ENCODE measurements at regions not wholly inside any gene's neighbourhood (a gene's known extent, or its start where the extent isn't known, plus 50 kb on each side); places are given as distances from the start of the nearest gene placed in this dataset.
A peak's percentile ranks its signal among the peaks of the same experiment; 100 is the strongest.

DNA sequence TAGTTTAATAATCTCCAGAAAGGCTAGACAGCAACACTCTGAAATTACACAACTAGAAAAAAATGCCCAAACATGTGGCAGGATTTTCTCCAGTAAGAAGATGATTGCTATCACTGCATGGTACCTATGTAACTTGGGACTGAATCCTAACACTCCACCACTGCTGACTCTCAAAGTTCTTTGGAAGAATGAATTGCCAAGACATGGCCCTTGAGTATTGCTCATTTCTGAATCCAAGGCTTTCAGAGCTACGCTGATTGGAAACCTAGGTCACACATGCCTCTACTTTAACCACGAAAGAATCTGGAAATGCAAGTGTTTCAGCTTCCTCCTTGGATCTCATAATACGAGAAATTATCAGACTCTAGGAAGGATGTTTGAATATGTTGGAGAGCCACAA, 167.5 kb upstream of the CELF2 start:
- no peak for DNase-seq (ENCODE audit: low read depth)

DNA sequence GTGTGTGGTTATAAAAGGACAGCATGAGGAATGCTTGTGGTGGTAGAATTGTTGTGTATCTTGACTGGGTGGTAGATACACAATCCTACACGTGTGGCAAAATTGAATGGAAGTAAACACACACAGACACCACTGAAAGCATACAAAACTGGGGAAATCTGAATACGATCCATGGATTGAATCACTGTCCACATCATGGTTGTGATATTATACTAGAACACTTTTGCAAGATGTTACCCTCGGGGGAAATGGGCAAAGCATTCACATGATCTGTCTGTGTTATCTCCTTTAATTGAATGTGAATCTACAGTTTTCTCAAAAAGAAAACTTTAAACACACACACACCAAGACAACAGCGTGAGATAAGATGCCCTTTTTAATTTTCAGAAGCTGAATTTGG, 165.2 kb upstream of the CELF2 start:
- DNase-seq (ENCODE audit: low read depth), result no peak

DNA sequence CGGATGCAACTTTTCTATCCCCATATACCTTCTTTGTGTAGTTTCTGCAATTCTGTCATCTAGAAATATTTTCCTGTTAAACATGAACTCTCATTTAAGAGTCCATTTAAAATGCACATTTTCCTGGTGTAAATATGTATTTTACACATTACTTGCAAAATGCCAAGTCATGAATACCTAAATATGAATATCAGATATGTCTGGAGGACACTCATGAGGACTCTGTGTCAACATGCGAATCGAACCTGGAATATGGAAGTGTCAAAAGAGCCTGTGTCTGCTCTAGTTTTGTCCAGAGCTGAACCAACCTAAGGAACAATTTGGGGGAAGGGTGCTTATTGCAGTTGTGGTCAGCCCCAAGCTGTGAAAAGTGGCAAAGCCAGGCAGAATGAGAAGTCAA, 163.7 kb upstream of the CELF2 start:
- DNase-seq (ENCODE audit: low read depth), result no peak

DNA sequence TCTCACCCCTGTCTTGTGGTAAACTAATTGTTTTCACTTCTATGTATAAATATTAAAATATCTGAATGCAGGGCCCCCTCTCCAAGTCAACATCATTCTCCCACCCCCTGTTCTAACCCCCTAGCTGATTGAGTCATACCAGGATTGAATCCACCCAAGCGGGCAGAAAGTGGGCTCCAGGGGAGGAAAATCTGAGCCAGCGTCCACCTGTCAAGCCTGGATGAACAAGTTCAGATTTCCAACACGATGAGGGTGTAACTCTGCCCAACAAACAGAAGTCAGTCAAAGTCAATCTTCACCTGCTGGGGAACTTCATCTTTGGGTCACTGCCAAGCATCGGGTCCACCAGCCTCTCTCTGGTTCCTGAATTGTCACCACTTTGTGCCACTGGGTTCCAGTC, 162.9 kb upstream of the CELF2 start:
- DNase-seq (ENCODE audit: low read depth), result no peak

DNA sequence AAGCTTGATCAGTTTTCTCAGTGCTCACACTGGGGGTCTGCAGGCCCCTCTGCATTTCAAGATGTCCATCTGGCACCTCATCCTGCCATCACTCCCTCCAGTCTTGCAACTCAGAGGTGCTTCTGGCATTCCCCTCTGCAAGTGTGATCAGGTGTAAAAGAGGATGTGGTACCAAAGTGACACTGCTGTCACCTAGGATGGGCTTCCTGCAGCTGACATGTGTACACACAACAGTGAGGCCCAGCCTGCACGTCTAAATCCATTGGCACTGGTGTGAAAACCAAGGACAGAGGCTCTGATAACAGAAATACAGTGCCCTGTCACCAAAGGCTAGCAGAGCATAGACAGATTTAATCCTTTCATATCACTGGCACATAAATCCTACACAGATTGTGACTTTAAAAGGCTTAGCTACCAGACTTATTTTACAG, 162.5 kb upstream of the CELF2 start:
- no peak for DNase-seq (ENCODE audit: low read depth)

DNA sequence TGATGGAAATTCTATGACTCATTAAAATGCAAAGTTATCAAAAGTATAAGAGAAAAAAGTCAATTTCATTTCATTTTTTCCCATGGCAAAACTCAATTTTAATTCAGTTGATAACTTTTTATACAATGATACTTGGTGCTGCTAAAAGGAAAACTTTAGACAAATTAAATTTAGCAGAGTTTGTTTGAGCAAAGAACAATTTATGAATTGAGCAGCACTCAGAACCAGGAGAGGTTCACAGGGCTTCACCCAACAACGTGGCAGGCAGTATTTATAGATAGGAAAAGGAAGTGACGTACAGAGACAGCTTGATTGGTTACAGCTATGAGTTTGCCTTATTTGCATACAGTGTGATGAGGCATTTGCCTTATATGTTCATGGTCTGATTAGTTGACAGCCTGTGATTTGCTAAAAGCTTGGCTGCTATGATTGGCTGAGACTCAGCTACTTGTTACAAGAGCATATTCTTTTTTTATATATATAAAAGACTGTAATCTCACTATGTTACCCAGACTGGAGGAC, 157.2 kb upstream of the CELF2 start:
- no peak for DNase-seq (ENCODE audit: low read depth)

DNA sequence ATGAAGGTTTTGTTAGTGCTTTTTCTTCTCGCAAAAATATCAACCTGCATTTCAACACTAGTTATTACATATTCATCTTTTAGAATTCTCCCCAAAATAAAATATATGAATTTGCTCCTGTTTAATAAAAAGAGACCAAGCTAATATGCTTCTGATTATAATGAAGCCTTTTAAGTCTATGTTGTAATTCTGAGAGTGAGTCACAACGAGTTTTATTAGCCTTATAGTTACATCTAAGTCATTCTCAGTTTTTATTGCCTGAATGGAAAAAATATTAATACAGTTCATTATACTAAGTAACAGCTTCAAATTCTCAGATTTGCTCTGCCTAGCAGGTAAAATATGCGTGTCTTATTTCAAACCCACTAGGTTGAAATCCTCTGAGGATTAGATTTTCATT, 152.4 kb upstream of the CELF2 start:
- peak; percentile 39 for DNase-seq (ENCODE audit: low read depth)

DNA sequence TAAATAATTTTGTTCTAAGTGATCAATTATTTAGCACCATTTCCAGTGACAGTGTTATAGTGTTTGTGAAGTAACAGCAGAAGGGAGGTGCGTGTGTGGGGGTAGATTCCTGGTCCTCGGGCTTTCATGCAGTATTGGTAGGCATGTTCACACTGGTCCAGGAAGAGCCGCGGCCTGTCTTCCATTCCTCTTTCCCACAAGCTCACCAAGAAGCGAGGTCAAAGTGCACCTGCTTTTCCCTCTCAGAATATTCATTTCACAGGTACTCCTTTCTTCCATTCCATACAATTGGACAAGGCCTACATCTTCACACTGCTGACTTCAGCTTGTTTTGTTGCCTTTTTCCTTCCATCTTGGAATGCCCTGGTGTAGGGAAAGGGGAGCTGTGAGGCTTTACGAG, 151.8 kb upstream of the CELF2 start:
- no peak for DNase-seq (ENCODE audit: low read depth)

DNA sequence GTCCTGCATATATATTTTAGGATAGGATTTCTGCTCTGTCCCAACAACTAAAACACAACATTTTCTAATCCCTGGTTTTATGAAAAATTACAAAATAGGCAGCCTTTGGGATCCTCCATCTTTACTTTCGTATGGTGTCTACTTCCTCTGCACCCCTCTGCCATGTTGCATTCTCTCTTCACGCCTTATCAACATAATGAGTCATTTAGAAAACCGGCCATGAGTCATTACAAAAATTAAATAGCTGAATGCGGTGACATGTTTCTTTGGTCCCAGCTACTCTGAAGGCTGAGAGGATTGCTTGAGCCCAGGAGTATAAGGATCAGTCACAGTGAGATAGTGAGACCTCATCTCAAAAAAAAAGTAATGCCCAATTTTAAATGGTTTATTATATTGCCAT, 148.1 kb upstream of the CELF2 start:
- DNase-seq (ENCODE audit: low read depth), result peak; percentile 32

DNA sequence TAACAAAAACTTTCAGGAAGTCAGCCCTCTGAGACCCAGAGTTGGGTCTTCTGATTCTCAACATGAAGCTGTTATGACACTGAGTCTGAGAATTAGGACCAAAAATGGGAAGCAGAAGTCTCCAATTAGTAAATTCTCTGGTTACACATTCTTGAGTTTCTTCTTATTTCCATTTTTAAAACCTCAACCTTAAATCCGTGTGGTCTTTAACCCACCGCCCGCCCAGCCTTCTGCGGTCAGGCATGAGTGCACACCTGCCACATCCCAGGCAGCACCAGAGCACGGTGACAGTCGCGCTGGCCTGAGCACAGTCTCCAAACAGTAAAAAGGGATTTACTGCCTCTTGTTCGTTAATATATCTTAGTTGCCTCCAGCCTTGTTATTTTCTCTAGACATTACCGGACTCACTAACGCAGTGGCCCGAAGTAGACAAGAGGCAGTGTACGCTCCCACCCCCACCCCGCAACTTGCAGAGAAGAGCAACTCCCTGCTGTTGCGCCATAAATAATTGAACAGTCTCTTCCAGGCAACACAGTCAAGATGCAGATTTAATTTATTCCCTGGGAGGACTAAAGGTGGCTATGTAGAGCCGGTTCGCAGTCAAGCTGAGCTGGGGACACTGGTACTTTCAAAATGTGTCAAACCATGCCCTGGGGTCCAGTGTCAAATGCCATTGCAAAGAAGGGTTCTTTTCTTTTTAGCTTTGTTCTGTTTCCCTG, 147.0 kb upstream of the CELF2 start:
- no peak for DNase-seq (ENCODE audit: low read depth)

DNA sequence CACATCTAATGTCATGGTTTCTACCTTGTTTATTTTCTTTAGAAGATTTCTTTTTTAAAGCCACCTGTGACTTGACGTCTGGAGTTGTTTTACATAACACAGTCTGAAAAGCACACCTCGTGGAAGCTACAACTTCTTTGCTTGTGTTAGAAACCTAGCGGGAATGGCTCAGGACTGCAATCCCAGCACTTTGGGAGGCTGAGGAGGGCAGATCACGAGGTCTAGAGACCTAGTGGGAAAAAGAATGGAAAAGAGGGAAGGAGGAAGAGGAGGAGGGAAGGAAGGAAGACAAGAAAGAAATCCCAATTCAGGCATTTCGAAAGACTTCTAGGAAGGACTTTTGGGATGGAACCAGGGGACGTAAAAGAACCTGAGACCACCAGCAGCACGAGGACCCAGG, 146.3 kb upstream of the CELF2 start:
- DNase-seq (ENCODE audit: low read depth), result no peak

DNA sequence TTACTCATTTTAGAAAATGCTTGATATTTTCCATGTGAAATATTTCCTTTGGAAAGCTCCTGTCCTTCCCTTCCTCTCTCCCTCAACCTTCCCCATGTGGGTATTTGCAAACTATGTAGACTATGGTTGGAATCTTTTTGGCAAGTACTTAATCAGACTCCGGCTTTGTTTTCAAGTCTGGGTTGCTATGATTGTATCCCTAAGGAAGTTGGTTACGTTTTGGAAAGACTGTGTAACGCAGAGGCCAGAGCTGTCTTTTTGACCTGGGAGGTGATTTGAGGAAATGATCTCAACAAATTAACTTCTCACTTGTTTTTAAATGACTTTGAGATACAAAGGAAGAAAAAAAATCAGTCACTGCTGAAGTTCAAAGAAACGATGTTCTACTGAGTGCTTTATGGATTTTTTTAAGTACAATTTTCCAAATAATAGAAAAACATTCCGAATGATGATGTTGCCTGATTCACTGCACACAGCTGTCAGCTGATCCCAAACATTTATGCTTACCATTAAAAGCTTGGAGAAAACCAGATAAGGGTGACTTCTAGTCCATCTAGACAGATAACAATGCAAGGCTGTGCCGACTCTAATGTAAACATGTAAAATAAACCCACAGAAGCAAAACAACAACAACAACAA, 145.5 kb upstream of the CELF2 start:
- peak; percentile 88 for DNase-seq (ENCODE audit: low read depth)

DNA sequence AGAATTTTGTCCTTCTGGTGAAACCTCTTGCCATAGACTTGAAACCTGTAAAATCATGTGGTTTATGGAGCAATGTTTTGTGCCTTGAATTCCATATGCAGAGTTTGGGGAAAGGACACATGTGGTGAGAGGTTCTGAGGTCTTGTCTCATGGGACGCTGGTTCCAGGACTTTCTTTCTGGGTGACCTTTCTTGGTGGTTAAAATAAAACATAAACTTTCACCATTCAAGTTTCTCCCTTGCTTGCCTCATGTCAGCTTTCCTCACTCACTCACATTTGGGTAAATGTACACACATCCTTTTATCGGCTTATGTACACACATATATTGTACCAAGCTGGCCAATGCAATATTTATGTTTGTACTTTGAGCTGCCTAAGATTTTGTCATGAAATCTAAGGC, 144.9 kb upstream of the CELF2 start:
- DNase-seq (ENCODE audit: low read depth), result no peak

DNA sequence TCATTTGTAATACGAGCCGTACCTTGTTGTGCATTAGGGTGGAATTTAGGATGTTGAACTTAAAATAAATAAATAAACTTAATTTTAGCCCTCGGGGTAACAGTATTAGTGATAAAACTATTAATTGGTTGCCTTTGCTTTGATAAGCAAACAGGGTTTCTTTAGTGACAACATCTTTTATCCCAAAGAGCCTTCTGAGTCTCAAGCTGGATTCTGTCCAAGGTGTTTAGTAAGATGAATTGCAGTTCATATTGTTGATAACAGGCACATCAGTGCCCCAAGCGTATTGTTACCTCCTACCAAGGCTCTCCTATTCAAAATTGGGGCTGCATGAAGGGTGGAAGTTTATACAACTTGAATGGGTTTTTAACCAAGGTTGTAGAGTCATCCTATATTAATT, 144.4 kb upstream of the CELF2 start:
- DNase-seq (ENCODE audit: low read depth), result no peak

DNA sequence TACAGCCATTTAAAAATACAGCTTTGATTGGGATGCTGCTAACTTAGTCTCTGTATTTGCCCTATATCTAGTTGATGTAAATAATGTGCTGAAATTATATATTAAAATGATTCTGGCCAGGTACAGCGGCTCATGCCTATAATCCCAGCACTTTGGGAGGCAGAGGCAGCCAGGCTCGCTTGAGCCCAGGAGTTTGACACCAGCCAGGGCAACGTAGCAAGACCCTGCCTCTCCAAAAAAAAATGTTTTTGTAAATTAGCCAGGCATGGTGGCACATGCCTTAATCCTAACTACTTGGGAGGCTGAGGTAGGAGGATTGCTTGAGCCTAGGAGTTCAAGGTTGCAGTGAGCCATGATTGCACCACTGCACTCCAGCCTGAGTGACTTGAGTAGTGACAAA, 143.8 kb upstream of the CELF2 start:
- DNase-seq (ENCODE audit: low read depth), result no peak

DNA sequence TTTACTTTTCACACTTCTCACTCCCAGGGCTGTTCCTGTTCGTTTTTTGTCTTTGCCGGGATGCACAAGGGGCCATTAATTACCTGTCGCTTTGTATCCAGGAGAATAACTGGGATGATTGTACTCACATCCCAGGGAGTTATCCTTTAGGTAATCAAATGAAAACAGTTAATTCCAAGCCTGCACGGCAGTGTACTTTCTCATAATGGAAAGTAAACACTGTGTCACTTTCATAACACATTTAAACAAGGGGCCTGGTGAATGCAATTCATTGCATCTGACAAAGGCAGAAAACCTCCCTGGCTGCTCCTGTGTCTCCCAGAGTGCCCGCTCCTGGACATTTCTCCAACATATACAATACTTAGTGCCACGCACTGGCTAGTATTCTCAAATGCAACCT, 138.7 kb upstream of the CELF2 start:
- no peak for DNase-seq (ENCODE audit: low read depth)

DNA sequence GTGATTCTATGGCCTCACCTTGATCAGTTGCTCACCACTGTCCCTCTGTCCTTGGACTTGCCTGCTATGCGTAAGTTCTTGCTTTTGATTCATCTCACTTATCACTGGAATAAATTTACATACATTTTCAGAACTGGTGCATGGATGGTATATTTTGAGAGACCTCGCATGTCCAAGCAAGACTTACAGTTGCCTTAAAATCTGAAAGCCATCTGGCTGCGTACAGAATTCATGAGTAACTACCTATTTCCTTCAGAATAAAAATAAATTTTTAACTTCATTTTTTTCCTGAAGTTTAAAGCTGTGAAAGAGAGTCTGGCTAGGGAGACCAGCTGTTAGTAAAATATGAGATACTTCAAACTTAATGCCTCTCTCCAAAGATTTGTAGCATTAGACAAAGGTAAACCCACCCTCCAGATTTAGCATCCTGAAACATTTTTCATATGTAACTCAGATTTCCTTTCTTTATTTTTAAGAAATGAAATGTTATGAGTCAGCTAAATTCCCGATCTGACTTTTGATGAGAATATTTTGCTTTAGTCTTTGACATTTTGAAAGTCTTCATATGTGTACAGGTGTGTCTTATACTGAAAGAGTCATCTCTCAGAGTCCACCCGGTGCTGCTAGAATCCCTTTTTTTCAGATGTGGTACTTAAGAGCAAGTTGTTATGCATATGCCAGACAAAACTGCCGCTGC, 136.4 kb upstream of the CELF2 start:
- no peak for DNase-seq (ENCODE audit: low read depth)

DNA sequence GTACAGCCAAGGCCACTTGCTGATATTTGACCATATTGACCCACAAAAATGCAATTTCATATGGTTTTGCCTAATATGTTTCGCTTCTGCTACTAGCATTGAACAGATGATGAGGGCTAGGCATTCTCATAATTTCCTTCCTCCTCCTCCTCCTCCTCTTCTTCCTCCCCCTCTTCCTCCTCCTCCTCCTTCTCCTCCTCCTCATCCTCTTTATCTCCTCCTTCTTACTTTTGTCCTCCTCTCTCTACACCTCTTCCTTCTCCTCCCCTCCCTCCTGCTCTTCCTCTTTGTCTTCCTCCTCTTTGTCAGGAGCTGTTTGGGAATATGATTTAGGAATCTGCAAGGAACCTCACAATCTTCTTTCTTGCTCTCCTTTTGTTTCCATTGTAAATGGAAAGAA, 133.9 kb upstream of the CELF2 start:
- no peak for DNase-seq (ENCODE audit: low read depth)

DNA sequence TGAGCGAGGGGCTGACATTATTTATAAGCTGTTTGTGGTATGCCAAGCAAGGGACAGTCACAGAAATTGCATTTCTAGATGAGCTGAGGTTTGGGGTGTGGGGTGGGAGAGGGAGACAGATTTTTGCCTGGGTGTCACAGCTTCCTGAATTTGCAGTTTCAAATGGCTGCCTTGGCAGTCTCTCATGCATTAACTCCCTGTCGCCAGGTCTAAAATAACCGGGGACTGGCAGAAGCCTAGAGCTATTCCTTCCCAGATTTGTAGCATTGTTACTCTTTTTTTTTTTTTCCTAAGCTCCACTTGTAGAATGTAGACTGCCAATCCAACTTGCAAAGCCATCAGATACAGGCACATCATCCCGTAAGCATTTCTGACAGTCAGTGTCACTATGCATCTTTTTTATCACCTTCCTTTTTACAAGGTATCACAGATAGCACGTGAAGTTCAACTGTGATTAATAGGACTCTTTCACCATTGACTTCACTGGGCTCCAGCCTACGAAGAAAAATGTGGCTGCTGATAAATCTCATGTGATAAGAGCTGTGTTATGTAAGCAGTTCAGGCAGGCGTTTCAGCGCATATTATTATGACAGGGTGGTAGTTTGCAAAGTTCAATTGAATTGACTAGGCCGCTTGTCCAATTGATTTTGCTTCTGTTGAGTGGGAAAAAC, 130.7 kb upstream of the CELF2 start:
- DNase-seq (ENCODE audit: low read depth), result no peak

DNA sequence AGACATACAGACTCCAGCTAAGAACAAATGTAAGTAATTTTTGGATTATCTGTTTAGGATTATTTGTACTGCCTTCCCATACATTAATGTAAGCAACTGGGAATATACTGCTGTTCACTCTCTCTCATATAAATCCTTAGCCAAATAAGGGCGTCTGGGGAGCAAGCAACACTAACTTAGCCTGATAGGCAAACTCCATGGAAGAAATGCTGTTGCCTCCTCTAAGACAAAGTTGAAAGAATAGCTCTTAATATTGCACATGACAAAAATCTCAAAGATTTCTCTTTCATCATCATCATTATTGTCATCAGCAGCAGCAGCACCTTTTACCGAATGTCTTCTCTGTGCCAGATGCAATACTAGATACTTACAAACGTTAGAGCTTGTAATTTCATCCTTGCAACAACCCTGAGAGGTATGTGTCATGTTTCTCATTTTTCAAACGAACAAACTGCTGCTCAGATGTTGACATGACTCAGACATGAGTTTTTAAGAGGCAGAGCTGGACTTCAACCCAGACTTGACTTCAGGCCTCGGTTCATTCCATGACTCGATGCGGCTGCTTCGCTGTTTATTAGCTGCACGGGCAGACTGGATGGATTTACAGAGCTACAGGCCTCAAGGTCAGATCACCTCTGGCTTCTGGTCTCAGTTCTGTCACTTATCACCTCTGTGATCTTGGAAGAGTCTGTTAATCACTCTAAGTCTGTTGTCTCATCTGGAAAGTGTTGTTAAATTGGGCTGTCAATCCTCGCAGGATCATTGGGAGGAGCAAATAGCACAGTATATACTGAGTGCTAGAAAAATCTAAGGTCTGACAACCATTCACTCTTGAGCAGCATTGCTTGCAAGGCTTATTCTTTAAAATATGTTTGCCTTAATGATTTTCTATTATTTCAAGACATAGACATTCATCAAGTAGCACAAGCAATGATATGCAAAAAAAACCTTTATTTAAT, 126.3 kb upstream of the CELF2 start:
- DNase-seq (ENCODE audit: low read depth), result peak; percentile 93

DNA sequence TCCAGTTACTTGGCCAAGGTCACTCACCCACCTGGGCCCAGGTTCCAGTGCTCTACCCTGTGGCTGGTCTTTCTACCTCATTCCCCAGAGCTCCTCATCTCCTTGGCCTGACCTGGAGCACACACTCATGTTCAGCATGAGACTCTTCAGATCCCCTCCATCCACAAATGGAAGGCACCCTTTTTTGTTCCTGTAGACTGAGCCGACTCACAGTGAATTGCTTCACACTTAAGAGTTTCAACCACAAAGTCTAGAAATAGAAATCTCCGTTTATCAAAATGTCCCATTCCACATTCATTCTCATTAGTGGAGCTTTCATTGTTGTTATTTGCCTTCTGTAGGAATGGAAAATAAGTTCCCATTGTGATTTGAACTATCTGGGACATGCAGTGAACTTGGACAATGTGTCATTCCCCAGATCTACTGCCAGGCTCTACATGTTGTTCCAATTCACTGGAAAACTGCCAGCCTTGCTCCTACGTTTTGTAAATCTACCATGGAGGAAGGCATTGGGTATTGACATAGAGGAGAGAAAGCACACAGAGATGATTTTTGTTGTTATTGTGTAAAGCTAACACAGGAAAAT, 125.3 kb upstream of the CELF2 start:
- DNase-seq (ENCODE audit: low read depth), result no peak
